Loucy (cell line): ENCODE measurements at regions not wholly inside any gene's neighbourhood (a gene's known extent, or its start where the extent isn't known, plus 50 kb on each side); places are given as distances from the start of the nearest gene placed in this dataset.

Source experiments
- H2AFZ ChIP-seq: fragments of 200-600 bp; sonication (generic); 2 replicates; pipeline ENCODE4 v1.6.0; 2016; ENCODE audit warnings: antibody characterized with exemption, mild to moderate bottlenecking, low read length, moderate library complexity
- H3F3A ChIP-seq: fragments of 200-600 bp; 2 replicates; pipeline ENCODE4 v1.6.0; 2016; ENCODE audit warnings: antibody characterized with exemption, low read depth, mild to moderate bottlenecking
- H3K27me3 ChIP-seq: fragments of 200-600 bp; sonication (generic); 2 replicates; pipeline ENCODE4 v1.6.1; 2014; ENCODE audit warnings: low read length, mild to moderate bottlenecking; ENCODE audit not compliant: insufficient read depth, poor library complexity, severe bottlenecking
- H3K36me3 ChIP-seq: fragments of 200-600 bp; sonication (generic); 2 replicates; pipeline ENCODE4 v1.6.1; 2016; ENCODE audit warnings: low read length; ENCODE audit not compliant: insufficient read depth
- H3K4me1 ChIP-seq: fragments of 200-600 bp; sonication (generic); 2 replicates; pipeline ENCODE4 v1.5.1; 2014; ENCODE audit warnings: low read length, mild to moderate bottlenecking; ENCODE audit not compliant: insufficient read depth, poor library complexity, severe bottlenecking
- H3K4me2 ChIP-seq: fragments of 200-600 bp; sonication (generic); 2 replicates; pipeline ENCODE4 v1.6.0; 2014; ENCODE audit warnings: antibody characterized with exemption, low read length, low read depth, mild to moderate bottlenecking; ENCODE audit not compliant: poor library complexity, severe bottlenecking
- H3K4me3 ChIP-seq: fragments of 200-600 bp; sonication (generic); 2 replicates; pipeline ENCODE4 v1.5.1; 2014; ENCODE audit warnings: low read length, mild to moderate bottlenecking, mixed read lengths; ENCODE audit not compliant: poor library complexity, severe bottlenecking
- H3K79me2 ChIP-seq: fragments of 200-600 bp; sonication (generic); 2 replicates; pipeline ENCODE4 v1.6.1; 2014; ENCODE audit warnings: low read length; ENCODE audit not compliant: insufficient read depth
- H3K9ac ChIP-seq: fragments of 200-600 bp; sonication (generic); 2 replicates; pipeline ENCODE4 v1.6.0; 2014; ENCODE audit warnings: mild to moderate bottlenecking, low read depth, low read length, moderate library complexity; ENCODE audit not compliant: poor library complexity, severe bottlenecking
- H3K9me2 ChIP-seq: fragments of 200-600 bp; sonication (generic); replicated peaks from 2 replicates; pipeline ENCODE4 v1.6.1; 2016; ENCODE audit warnings: low read depth, low read length, mixed read lengths
- H3K9me3 ChIP-seq: fragments of 200-600 bp; sonication (generic); 2 replicates; pipeline ENCODE4 v1.6.1; 2014; ENCODE audit warnings: mild to moderate bottlenecking, antibody characterized with exemption, low read length, low read depth; ENCODE audit not compliant: insufficient read depth
- H4K20me1 ChIP-seq: fragments of 200-600 bp; sonication (generic); 2 replicates; pipeline ENCODE4 v1.6.0; 2014; ENCODE audit warnings: antibody characterized with exemption, low read length, mild to moderate bottlenecking; ENCODE audit not compliant: insufficient read depth, poor library complexity, severe bottlenecking
- EZH2phosphoT487 ChIP-seq: fragments of 200-600 bp; IDR thresholded peaks from 2 replicates; pipeline ENCODE4 v1.6.1; 2018; ENCODE audit warnings: antibody characterized with exemption, mild to moderate bottlenecking, moderate library complexity, borderline replicate concordance
- TF ChIP-seq, protein P1 (sequence below): fragments of 200-600 bp; sonication (generic); conservative IDR thresholded peaks from 2 replicates; pipeline ENCODE4 v1.5.1; 2014; ENCODE audit warnings: mild to moderate bottlenecking, antibody characterized with exemption, low read length

- no peak overlapping the region for H2AFZ ChIP-seq
- TF ChIP-seq, protein P1, sequence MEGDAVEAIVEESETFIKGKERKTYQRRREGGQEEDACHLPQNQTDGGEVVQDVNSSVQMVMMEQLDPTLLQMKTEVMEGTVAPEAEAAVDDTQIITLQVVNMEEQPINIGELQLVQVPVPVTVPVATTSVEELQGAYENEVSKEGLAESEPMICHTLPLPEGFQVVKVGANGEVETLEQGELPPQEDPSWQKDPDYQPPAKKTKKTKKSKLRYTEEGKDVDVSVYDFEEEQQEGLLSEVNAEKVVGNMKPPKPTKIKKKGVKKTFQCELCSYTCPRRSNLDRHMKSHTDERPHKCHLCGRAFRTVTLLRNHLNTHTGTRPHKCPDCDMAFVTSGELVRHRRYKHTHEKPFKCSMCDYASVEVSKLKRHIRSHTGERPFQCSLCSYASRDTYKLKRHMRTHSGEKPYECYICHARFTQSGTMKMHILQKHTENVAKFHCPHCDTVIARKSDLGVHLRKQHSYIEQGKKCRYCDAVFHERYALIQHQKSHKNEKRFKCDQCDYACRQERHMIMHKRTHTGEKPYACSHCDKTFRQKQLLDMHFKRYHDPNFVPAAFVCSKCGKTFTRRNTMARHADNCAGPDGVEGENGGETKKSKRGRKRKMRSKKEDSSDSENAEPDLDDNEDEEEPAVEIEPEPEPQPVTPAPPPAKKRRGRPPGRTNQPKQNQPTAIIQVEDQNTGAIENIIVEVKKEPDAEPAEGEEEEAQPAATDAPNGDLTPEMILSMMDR: no peak
- no peak for TF ChIP-seq EZH2phosphoT487
- no peaks in the 10 kb centered on the region for H3K27me3 ChIP-seq
- no peaks in the 10 kb centered on the region for H3K36me3 ChIP-seq
- H3K79me2 ChIP-seq: no peaks in the 10 kb centered on the region
- no peak overlapping the region for H3K4me3 ChIP-seq
- H3K4me2 ChIP-seq: no peak overlapping the region
- H3K9me2 ChIP-seq: no peaks in the 10 kb centered on the region; the same call in 1 of the 2 replicates
- H3K9me3 ChIP-seq: no peaks in the 10 kb centered on the region
- H3K4me1 ChIP-seq: no peaks in the 10 kb centered on the region
- H4K20me1 ChIP-seq: no peaks in the 10 kb centered on the region
- no peaks in the 10 kb centered on the region for H3F3A ChIP-seq
- H3K9ac ChIP-seq: no peak overlapping the region
These were observed 302.8 kb upstream of the RBMS3 start for GRCh38 chr3:28978092-28978491.

DNA sequence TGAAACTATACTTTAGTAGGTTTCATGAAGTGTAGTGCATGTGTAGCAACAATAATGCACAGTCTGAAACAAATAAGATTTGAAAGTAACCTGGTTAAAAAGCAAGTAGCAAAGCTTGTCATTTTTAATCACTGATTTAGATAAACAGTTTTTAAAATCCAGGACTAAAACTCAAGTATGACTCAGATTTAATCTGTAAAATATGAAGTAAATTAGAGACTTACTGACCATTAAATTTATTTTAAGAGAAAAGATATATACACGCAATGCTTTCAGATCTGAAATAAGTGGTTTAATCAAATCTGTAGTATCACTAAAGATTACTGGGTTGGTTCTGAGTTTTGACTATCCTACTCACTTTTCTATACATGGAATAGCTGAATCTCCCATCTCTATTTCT, 300.7 kb upstream of the RBMS3 start:
- Histone ChIP-seq H3K27me3 (no peaks in the 10 kb centered on the region), H3F3A (no peaks in the 10 kb centered on the region), H2AFZ (no peak overlapping the region), H3K79me2 (no peaks in the 10 kb centered on the region), H3K4me2 (no peak overlapping the region), H3K9me3 (no peaks in the 10 kb centered on the region), H4K20me1 (no peaks in the 10 kb centered on the region), H3K4me1 (no peaks in the 10 kb centered on the region), H3K9me2 (no peaks in the 10 kb centered on the region; the same call in 1 of the 2 replicates), H3K36me3 (no peaks in the 10 kb centered on the region), H3K4me3 (no peak overlapping the region), H3K9ac (no peak overlapping the region)
- no peak for TF ChIP-seq EZH2phosphoT487
- TF ChIP-seq, protein P1: no peak

- Histone ChIP-seq H3K36me3 (no peaks in the 10 kb centered on the region), H3K4me3 (no peak overlapping the region), H2AFZ (no peak overlapping the region), H3K27me3 (no peaks in the 10 kb centered on the region), H3F3A (no peaks in the 10 kb centered on the region), H3K79me2 (no peaks in the 10 kb centered on the region), H3K9ac (no peak overlapping the region), H3K4me2 (no peak overlapping the region), H4K20me1 (no peaks in the 10 kb centered on the region), H3K9me2 (no peaks in the 10 kb centered on the region; the same call in 1 of the 2 replicates), H3K4me1 (no peaks in the 10 kb centered on the region), H3K9me3 (no peaks in the 10 kb centered on the region)
- TF ChIP-seq EZH2phosphoT487: no peak
- TF ChIP-seq, protein P1: no peak
These were observed 300.2 kb upstream of the RBMS3 start for GRCh38 chr3:28980631-28981030.
